ENCODE measurements at regions not wholly inside any gene's neighbourhood (a gene's known extent, or its start where the extent isn't known, plus 50 kb on each side); places are given as distances from the start of the nearest gene placed in this dataset.
A peak's percentile ranks its signal among the peaks of the same experiment; 100 is the strongest.
"Not testable (repeated sequence)": the region's sequence is repeated elsewhere in the genome, so short reads cannot be mapped to it uniquely, and the experiment has no call there.

DNA sequence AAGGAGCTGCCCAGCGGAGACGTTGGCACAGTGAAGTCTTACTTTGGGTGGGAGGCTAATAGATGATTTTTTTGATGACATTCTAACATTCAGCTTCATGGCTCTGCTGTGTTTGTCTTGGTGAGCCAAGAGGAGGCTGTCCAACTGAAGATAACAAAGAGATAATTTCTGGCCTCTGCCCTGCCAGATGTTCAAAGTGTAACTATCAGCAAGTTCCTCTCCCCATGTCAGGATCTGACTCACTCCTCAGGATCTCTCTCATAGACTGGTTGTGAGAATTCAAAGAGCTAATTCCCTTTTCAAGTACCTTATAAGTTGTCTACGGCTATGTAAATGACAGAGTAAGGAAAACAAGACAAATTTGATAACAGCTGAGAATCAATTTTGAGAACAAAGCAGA, 1340.9 kb downstream of the XPNPEP1 start:
- no peak for DNase-seq

DNA sequence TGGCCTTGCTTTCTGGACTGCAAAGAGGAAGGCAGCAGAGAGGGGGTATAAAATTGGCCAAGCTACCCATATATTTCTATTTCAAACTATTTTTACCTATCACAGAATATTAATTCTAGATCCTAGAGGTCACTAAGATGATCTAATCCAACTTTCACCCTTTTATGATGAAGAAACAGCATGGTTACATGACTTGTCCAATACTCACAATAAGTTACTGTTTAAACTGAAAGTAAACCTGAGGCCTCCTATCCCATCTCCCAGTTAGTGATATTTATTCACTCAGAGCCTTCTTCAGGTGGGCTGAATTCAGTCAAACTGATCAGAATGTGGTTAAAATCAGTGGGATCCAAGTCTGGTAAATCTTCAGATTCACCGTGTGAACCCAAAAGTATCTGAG, 1345.1 kb downstream of the XPNPEP1 start:
- DNase-seq, result no peak

DNA sequence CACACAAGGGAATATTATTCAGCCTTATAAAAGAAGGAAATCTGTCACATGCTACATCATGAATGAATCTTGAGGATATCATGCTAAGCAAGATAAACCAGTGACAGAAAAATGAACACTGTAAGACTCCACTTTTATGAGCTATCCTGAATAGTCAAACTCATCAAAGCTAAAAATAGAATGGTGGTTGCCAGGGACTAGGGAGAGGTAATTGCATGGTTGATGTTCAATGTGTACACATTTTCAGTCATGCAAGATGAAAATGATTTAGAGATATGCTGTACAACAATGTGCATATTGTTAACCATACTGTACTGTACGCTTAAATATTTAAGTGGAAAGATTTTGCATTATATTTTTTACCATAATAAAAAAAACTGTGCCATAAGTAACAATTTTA, 1349.1 kb downstream of the XPNPEP1 start:
- DNase-seq, result no peak

DNA sequence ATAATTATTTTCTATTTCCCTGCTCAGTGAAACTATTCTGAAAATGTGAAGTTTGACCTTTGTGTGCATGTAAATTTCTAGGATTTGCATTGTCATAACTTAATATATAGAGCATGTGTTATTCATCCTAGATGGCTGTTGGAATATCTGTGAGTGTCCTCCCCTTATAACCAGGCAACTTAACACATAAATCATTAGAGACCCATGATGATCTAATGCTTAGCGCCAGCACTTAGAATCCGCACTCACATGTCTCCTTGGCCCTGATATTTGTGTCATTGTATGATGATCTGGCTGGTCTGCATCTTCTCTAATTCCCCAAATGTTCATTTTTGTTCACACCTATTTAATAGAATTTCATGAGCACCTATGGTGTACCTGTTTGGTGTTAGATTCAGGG, 1354.5 kb downstream of the XPNPEP1 start:
- no peak for DNase-seq

DNA sequence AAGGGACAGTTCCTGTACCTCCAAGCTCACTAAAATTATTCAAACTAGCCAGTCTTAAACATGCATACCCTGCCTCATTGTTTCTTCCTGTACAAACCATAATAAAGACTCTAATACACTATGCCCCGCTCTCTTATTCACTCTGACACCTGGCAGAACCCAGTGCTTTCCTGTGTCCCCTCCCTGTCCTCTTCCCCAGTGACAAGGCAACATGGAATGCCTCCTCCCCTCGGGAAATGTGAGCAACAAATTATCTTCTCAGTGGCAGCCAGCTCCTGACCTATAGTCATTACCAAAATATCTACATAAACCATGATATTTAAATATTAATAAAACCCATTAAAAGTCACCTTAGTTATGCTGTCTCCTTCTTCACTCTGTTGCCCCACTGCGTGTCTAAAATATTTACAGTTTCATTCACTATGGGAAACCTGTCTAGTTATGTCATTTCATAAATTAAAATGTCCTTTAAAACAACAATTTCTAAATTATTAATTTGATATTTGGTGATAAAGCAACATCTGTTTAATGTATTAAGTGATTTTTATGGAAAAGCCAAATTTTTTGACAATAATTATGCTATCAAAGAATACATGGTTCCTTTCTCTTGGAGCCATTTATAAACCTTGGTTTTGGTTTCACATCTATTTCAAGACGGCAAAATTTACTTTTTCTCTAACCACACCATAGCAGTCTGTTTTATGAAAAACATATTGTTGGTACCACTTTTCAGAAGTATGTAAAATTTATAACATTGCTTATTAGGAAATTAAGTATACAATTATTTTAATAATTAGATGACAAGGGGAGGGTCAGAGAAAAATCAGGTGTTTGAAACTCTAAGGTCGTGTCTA, 1355.2 kb downstream of the XPNPEP1 start:
- DNase-seq, result no peak

DNA sequence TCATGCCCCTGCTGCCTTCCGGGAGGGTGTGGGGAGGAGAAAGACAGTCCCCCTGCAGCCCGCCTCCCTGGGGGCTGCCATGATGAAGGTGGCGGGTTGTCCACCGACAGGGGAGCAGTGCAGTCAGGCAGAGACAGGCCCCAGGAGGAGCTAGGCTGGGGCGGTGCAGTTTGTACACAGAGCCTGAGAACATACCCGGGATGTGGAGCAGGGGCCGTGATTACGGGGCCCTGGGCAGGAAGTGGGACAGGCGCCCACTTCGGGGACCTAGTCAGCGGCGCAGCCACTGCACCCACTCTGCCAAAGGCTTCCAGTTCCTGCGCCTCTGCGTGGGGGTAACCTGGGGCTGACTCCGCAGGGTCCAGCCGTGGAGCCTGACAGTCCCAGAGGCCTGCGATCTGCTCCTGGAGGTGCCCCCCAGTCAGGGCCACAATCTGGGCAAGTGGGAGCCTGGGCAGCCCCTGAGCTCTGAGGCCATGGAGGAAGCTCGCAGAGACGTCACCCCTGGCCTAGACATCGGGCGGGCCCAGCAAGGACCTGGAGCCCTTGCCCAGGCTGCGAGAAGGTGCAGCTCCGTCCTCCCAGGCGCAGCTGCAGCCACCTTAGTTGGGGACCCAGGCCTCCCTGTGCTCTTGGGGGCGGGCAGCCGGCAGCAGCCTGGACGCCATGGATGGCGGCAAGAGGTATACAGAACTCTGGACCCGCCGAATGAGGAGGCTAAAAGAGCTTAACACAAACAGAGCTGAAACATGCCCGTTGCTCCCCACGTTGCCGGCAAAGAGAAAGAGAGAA, 1356.8 kb downstream of the XPNPEP1 start:
- no peak for DNase-seq

DNA sequence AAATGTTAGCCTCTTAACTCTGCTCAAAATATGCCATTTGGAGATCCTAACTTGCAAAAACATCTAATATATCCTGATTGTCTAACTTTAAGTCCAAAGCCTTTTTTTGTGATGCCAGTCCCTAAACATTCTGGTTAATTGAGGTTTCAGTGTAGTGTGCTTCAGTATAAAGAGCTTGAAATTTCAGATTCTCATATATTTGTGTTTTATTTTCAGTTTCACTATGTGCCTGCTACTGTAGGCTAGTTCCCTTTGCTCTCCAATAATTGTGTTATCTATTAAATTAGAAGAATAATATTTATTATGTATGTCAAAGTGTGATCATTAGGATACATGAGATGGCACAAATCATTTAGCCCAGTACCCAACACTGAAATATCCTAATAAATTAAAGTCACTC, 1361.2 kb downstream of the XPNPEP1 start:
- DNase-seq, result no peak

DNA sequence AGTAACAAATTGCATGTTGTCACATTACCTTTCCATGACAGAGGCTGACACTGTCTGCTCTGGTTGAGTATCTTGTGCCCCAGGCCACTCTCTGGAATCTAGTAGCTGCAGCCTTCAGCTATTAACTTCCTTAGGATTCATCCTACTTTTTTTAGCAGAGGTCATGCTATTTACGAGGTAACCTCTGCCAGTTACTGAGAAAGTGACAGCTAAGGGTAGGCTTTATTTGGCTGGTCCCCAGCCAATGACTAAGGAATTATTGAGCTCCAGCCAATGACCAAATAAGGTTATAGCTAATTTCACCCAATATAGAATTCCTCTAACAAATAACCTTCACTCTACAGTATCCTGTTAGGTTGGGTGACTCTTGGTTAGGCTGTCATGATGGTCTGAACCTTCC, 1361.7 kb downstream of the XPNPEP1 start:
- no peak for DNase-seq

DNA sequence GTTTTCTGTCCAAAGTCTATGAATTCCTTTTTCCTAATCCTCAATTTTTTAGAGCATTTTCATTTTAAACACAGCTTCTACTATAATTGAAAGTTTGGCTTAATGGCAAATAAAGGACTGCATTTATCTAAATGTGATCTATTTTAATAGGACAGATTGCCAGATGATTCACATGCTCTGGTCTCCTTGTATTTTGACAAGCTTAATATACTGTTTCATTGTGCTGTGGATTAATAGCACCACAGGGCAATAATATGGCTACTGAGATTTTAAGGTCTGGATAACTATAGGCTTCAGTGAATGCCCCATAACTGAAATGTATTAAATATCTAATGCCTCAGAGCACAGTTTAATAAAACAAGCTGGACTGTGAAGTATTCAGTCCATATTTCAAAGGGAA, 1362.8 kb downstream of the XPNPEP1 start:
- DNase-seq, result no peak

DNA sequence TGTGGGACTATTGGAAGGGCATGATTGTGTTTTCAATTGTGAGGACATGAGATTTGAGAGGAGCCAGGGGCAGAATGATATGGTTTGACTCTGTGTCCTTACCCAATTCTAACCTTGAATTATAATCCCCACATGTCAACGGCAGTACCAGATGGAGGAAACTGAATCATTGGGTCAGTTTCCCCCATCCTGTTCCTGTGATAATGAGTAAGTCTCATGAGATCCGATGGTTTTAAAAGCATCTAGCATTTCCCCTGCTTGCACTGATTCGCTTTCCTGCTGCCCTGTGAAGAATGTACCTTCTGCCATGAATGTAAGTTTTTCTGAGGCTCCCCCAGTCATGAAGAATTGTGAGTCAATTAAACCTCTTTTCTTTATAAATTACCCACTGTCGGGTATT, 1367.1 kb downstream of the XPNPEP1 start:
- no peak for DNase-seq

DNA sequence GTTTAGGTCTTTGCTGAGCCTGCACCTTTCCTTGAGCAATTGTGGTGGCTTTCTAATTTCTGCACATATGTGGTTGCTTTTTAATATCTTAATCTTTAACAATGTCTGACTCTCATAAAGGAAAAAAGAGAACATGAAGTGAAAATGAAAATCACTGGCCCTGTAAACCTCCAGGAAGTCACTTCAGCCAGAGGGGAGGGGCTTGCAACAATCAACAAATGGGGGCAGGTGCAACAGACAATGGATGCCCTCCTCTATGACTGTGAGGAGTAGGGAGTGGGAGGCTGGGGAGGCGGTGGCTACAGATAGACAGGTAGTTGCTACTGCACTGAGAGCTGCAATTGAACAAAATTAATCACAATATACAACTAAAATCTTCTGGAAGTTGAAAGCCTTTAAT, 1377.4 kb downstream of the XPNPEP1 start:
- DNase-seq, result no peak

DNA sequence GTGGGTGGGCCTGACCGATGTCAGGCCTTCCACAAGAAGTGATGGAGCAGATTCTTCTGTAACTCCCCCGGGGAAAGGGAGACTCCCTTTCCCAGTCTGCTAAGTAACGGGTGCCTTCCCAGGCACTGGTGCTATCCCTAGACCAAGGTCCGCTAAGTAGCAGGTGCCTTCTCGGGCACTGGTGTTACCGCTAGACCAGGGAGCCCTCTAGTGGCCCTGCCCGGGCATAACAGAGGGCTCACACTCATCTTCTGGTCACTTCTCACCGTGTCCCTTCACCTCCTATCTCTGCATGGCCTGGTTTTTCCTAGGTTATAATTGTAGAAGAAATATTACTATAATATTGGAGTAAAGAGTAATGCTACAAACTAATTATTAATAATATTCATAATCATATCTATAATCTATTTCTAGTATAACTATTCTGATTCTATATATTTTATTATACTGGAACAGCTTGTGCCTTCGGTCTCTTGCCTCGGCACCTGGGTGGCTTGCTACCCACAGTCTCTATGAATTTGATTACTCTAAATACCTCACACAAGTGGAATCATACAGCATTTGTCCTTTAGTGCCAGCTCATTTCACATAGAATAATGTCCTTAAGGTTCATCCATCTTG, 1378.7 kb downstream of the XPNPEP1 start:
- DNase-seq, result peak; percentile 60 to 81 (median 76)

DNA sequence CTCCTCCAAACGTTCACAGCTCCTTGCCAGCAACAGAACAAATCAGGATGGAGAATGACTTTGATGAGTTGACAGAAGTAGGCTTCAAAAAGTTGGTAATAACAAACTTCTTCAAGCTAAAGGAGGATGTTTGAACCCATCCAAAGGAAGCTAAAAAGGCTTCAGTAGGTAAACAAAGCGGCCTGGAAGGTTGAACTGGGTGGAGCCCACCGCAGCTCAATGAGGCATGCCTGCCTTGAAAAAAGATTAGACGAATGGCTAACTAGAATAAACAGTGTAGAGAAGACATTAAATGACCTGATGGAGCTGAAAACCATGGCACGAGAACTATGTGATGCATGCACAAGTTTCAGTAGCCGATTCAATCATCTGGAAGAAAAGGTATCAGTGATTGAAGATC, 1369.0 kb upstream of the SORCS1 start:
- not testable (repeated sequence) for DNase-seq

DNA sequence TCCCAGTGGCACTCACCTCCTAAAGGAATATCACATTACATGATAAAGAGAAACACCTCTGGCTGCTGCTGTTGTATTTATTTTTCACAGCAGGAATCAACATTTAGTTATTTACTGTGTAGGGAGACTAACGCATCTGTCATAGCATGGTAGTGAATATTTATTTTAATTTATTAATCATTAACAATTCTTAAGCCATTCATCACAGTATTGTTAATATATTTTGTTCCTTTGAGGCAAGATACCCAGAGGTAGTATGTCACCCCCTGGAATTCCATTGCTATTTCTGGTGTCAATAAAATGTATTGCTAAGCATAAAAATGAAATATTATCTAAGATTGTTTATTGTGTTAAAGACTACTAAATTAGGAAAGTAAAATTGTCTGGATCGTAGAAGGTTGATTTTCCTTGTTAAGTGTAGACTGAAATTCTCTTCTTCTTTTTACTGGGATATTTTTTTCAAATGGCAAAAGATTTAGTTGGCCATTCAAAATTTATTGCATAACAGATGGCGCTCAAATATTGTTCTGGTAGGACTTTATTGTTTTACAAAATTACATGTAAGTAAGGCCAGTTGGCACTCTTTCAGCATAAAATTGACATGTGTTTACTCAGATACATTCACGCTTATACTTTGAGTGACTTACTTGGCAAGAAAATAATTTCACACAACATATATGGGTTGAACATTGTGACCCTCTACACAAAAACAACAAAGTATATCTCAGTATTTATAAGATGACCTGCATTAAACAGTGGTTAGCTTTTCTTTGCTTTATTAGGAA, 1358.7 kb upstream of the SORCS1 start:
- DNase-seq, result no peak

DNA sequence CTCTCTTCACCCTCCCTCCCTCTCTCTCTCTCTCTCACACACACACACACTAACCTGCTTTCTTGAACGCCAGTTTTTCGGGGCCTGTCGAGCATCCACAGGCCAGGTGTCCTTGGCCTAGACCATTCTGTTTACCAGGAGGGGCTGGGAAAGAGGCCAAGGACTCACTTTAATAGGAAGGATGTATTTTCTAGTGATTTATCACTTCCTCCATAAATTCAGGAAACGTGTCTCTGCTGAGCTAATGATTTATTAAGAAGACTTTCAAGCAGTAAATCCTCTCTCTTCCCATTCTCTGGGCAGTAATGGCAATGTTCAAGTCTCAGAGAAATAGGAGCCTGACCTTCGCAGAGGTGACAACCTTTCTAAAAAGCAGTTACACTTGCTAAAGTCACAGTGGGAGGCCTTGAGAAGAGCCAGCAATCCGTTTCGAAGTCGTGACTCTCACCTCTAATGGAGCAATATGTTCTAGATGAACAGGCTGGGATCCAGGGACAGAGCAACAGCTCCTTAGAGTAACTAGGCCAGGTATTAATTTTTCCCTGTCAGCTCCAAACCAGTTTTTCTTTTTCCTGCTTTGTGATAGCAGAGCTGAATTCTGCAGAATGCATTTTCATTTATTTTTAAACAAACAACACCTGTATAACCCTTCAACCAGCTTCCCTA, 1357.5 kb upstream of the SORCS1 start:
- no peak for DNase-seq

DNA sequence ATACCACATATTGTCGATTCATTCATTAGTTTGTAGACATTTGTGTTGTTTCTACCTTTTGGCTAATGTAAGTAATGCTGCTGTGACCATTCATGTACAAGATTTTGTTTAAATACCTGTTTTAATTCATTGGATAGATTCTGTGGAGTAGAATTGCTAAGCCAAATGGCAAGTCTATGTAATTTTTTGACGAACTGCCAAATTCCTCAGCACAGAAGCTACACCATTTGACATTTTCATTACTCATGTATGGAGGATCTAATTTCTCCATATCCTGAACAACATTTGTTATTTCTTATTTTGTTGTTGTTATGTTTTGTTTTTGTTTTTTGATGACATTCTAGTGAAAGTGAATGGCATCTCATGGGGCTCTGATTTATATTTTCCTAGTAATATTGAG, 1351.3 kb upstream of the SORCS1 start:
- DNase-seq, result no peak

DNA sequence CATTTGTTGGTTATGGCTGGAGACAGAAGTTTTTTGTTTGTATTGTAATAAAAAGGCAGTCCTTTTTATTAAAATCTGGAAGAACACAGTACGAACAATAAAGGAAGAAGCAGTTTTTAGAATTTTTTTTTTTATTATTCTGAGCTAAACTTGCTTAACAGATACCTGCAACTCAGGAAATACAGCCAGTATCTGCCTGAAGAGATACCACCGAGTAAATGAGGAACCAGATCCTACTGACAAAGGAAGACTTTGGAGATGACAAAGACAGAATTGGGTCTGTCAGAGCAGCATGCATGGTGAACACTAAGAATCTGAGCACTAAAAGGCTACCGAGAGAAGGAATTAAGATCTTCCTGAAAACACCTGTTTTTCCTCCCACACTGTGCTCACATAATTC, 1335.9 kb upstream of the SORCS1 start:
- DNase-seq, result no peak

DNA sequence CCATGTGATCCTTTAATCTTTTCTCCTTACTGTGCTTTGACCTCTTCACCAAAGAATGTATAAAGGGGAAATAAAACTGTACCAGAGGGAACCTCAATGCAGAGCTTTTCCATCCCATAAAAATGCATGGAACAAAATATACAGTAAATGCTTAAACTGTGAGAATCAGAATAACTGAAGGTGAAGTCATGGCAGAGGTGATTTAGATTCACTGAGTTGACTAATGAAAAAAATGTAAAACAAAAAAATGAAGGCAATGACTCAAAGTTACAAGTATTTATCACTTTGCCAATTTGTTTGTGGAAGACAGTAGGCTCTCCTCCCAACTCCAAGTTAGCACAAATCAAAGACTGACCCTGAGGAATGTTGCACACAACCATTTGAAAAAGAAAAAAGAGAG, 1331.6 kb upstream of the SORCS1 start:
- no peak for DNase-seq

DNA sequence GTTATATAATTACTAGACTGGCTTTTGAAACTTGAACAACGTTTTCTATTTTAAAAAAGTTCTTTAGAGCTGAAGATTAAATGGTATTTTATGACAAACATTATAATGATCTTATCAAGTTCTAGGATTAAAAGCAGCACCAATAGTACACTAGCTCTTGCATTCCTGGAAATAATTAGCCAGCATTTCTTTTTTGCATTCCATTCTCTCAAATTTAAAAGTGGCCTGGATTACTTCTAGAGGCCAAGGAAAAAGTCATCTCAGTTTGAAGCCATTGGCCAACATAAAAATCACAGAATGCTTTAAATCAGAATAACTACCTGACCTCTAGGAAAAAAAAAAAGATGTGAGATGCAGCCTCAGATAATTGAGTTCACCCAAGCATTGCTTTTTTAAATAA, 1326.4 kb upstream of the SORCS1 start:
- no peak for DNase-seq

DNA sequence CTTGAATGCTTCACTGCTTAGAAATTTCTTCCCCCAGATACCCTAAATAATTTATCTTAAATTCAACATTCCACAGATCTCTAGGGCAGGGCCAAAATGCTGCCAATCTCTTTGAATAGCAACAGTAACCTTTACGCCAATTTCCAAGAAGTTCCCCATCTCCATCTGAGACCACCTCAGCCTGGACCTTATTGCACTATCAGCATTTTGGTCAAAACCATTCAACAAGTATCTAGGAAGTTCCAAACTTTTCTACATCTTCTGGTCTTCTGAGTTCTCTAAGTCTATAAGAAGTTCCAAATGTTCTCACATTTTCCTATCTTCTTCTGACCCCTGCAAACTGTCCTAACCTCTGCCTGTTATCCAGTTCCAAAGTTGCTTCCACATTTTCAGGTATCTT, 1306.9 kb upstream of the SORCS1 start:
- DNase-seq, result no peak

DNA sequence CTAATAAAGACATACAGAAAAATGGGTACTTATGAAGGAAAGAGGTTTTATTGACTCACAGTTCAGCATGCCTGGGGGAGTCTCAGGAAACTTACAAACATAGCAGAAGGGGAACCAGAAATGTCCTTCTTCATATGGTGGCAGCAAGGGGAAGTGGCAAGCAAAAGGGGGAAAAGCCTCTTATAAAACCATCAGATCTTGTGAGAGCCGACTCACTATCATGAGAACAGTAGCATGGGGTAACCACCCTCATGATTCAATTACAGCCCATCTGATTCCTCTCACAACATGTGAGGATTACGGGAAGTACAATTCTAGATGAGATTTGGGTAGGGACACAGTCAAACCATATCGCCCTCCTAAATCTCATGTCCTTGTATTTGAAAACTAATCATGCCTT, 1305.4 kb upstream of the SORCS1 start:
- DNase-seq, result peak; percentile 56 to 70 (median 60)

DNA sequence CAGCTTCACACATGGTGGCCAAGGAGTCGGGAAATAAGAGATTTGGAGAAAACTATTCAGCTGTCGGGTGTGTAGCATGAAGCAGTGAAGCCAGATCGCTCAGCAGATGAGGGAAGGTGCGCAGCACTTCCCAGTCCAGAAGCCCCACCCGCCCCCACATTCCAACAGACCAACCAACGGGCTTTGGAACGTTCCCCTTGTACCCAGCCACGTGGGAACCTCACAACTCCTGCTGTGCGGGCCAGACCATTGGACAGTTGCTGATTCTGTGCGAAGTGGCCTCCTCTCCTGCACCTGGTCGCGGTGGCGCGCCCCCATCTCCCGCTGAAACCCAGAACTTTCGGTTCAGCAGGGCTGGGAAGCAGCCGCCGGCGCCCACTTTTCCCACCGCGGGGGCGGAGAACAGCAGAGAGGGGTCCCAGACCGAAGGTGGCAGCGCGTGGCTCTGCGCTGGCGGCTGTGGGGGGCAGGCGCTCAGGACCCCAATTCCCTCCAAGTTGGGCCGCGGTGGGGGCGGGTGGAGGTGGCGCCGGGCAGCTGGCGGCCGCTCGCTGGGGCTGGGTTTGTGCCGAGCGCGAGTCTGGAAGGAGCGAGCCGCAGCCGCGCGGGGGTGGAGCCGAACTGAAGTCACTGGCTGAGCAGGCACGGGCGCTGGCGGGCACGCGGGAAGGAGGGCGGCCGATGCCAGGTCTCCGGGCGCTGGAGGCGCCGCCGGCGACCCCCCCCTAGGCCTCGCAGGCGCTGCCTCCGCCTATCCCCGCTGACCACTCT, 1301.5 kb upstream of the SORCS1 start:
- DNase-seq, result peak; percentile 27 to 79 (median 45)
